SK-N-MC (cell line): ENCODE measurements at regions not wholly inside any gene's neighbourhood (a gene's known extent, or its start where the extent isn't known, plus 50 kb on each side); places are given as distances from the start of the nearest gene placed in this dataset.

Source experiments
- EZH2 ChIP-seq: fragments of 200-600 bp; sonication (generic); IDR thresholded peaks from one replicate; pipeline ENCODE4 v1.6.1; 2017; ENCODE audit warnings: antibody characterized with exemption
- FOXP2 ChIP-seq: optimal IDR thresholded peaks from 2 replicates; pipeline ENCODE3; 2011; ENCODE audit warnings: mild to moderate bottlenecking, moderate library complexity; ENCODE audit not compliant: insufficient read depth; ENCODE audit errors: extremely low read length, control extremely low read depth
- POLR2AphosphoS5 ChIP-seq: IDR thresholded peaks from 2 replicates; pipeline ENCODE4 v1.6.1; 2012; ENCODE audit warnings: mild to moderate bottlenecking, low read depth, low read length, borderline replicate concordance

- TF ChIP-seq POLR2AphosphoS5, result no peak
- TF ChIP-seq EZH2, result no peak
- TF ChIP-seq FOXP2, result no peak
Observed at GRCh38 chr5:118548761-118549720, 439.3 kb downstream of the DTWD2 start.
